Skin epidermis (tissue), 12 donors: ENCODE measurements at regions not wholly inside any gene's neighbourhood (a gene's known extent, or its start where the extent isn't known, plus 50 kb on each side); places are given as distances from the start of the nearest gene placed in this dataset.
"Not testable (repeated sequence)": the region's sequence is repeated elsewhere in the genome, so short reads cannot be mapped to it uniquely, and the experiment has no call there.

Experiments used
- H3K27ac ChIP-seq, 21 experiments: fragments of 200-600 bp; sonication (generic) in 11 of 21; one replicate each; pipeline ENCODE4 v1.5.0; 2020; ENCODE audit warnings: mild to moderate bottlenecking in 3 of 21, inconsistent platforms in 2 of 21, moderate library complexity in 2 of 21
- H3K4me3 ChIP-seq, 7 experiments: fragments of 200-600 bp; sonication (generic) in 2 of 7; one replicate each; pipeline ENCODE4 v1.5.0; 2020; ENCODE audit warnings: inconsistent platforms in 2 of 7, mild to moderate bottlenecking in 2 of 7, moderate library complexity in 1 of 7

DNA sequence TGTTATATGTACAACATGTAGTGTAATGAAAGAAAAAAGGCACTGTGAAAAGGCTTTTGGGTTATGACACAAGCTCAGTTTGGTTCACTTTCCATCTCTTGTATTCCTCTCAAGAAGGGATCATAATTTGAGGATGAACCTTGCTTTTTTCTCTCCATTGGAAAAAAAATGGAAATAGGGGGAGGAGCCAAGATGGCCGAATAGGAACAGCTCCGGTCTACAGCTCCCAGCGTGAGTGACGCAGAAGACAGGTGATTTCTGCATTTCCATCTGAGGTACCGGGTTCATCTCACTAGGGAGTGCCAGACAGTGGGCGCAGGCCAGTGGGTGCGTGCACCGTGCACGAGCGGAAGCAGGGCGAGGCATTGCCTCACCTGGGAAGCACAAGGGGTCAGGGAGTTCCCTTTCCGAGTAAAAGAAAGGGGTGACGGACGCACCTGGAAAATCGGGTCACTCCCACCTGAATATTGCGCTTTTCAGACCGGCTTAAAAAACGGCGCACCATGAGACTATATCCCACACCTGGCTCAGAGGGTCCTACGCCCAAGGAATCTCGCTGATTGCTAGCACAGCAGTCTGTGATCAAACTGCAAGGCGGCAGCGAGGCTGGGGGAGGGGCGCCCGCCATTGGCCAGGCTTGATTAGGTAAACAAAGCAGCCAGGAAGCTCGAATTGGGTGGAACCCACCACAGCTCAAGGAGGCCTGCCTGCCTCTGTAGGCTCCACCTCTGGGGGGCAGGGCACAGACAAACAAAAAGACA, 49.9 kb upstream of the SETMAR start:
- H3K27ac ChIP-seq, H3K4me3 ChIP-seq: not testable (repeated sequence)
